Stimulated activated memory B cell treated with anti-CD40 and anti-IgM and Interleukin-4, amounts not matched to agents 10 μg/mL and 1 μg/mL and 100 μg/mL, for 72 hours (primary cell): ENCODE measurements at regions not wholly inside any gene's neighbourhood (a gene's known extent, or its start where the extent isn't known, plus 50 kb on each side); places are given as distances from the start of the nearest gene placed in this dataset.

Source experiments
- ATAC-seq: fragments of 150-1000 bp; cut with Tn5 transposase; 2 replicates; pipeline ENCODE4 v1.10.0; 2021
- H3K27ac Mint-ChIP-seq: one replicate; pipeline ENCODE4 v1.8.0; 2022; ENCODE audit warnings: mild to moderate bottlenecking, mixed read lengths
- H3K27me3 Mint-ChIP-seq: one replicate; pipeline ENCODE4 v1.8.0; 2022; ENCODE audit warnings: mixed read lengths
- H3K36me3 Mint-ChIP-seq: one replicate; pipeline ENCODE4 v1.8.0; 2022; ENCODE audit warnings: mixed read lengths
- H3K4me1 Mint-ChIP-seq: one replicate; pipeline ENCODE4 v1.8.0; 2022; ENCODE audit warnings: mixed read lengths
- H3K4me3 Mint-ChIP-seq: one replicate; pipeline ENCODE4 v1.8.0; 2022; ENCODE audit warnings: mild to moderate bottlenecking, moderate library complexity, mixed read lengths
- H3K9me3 Mint-ChIP-seq: one replicate; pipeline ENCODE4 v1.8.0; 2022; ENCODE audit warnings: mixed read lengths

GRCh38 chr1:227433663-227434341 lies 115.5 kb upstream of the CDC42BPA start:
- no peak overlapping the region for H3K27ac Mint-ChIP-seq
- H3K4me1 Mint-ChIP-seq, result peaks cover 7% of the 10 kb centered on the region
- no peaks in the 10 kb centered on the region for H3K36me3 Mint-ChIP-seq
- no peak overlapping the region for H3K4me3 Mint-ChIP-seq
- no peak for ATAC-seq
- H3K27me3 Mint-ChIP-seq, result peaks cover 65% of the 10 kb centered on the region
- no peaks in the 10 kb centered on the region for H3K9me3 Mint-ChIP-seq

DNA sequence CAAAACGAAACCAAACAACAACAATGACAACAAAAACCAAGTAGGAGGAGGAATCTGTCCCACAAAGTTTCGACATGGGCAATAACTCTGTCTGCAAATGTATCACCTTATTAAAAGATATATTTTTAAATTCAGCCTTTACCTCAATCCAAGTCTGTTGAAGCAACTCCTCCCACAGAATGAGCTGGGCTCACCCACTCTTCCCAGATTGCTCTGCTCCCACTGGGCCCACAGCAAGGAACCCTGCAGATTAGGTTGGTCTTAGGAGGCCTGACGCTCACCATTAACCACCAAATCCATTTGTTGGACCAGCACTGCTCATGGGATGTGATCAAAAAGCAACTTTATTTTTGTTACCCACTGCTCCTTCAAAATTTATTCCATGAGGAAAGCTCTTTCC lies 114.7 kb upstream of the CDC42BPA start:
- Mint-ChIP-seq H3K9me3 (no peaks in the 10 kb centered on the region), H3K36me3 (no peaks in the 10 kb centered on the region), H3K4me1 (peaks cover 7% of the 10 kb centered on the region), H3K4me3 (no peak overlapping the region), H3K27me3 (peaks cover 58% of the 10 kb centered on the region), H3K27ac (no peak overlapping the region)
- ATAC-seq, result no peak

- Mint-ChIP-seq H3K9me3 (no peaks in the 10 kb centered on the region), H3K27me3 (peaks cover 51% of the 10 kb centered on the region), H3K27ac (no peak overlapping the region), H3K4me1 (peaks cover 4% of the 10 kb centered on the region), H3K36me3 (no peaks in the 10 kb centered on the region), H3K4me3 (no peak overlapping the region)
- no peak for ATAC-seq
These were observed 113.9 kb upstream of the CDC42BPA start for GRCh38 chr1:227432181-227432535.

DNA sequence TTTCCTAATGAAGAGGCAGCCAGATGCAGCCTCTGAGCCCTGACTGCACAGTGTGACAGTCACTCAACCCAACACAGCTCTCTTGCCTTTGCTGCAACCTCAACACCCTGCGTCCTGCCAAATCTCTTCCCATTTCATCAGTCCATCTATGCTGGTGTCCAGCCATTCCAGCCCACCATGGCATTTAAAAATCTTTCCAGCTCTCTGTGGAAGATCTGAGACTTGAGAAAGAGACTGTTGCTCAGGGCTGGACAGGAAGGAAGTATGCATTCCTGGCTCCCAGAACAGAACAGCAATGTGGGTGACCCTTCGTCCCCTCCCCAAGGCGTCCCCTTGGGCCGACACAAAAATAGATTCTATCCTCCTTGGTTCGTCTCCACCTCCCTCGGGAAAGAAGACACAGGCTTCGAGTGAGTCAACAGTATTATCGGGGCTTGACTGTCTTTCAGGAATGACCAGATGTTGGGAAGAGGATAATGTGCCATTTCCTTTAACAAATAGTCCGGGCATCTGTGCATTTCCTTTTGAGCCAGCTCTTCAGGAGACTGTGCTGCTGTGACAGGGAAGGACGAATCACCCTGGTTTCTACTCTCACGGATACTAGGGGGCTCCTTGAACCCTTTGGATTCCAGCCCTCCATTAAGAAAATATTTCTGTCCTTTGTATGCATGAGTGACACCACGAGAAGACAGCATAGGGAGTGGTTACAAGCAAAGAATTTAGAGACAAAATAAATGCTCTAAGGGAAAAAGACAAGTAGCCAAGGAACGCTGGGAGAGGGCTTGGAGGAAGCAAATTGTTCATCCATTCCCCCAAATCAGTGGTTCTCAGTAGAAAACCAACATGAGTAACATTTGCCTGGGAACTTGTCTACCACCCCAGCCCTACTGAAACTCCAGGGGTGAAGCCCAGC lies 111.4 kb upstream of the CDC42BPA start:
- no peaks in the 10 kb centered on the region for H3K36me3 Mint-ChIP-seq
- no peaks in the 10 kb centered on the region for H3K4me1 Mint-ChIP-seq
- H3K9me3 Mint-ChIP-seq, result no peaks in the 10 kb centered on the region
- no peak overlapping the region for H3K27ac Mint-ChIP-seq
- peaks cover 28% of the 10 kb centered on the region for H3K27me3 Mint-ChIP-seq
- H3K4me3 Mint-ChIP-seq, result no peak overlapping the region
- no peak for ATAC-seq

GRCh38 chr1:227428803-227429202 lies 110.5 kb upstream of the CDC42BPA start:
- ATAC-seq, result no peak
- Mint-ChIP-seq H3K4me3 (no peak overlapping the region), H3K27ac (no peak overlapping the region), H3K27me3 (peaks cover 28% of the 10 kb centered on the region), H3K36me3 (no peaks in the 10 kb centered on the region), H3K4me1 (no peaks in the 10 kb centered on the region), H3K9me3 (no peaks in the 10 kb centered on the region)

DNA sequence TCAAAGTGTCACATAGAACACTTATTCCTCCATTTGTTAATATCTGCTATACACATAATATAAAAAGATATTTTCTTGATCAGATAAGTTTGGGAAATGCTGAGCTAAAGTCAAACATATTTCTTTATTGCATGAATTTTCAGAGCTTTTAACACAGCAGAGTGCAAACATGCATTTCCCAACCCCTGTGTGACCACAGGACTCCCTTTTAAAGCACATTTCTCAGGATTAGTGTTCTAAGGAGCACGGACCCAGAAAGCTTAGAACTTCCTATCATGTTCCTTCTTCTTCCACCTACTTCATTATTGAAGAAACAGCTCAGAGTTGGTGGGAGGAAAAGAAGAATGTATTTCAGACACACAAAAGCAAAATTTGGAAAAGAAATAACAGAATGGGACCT lies 109.1 kb upstream of the CDC42BPA start:
- H3K36me3 Mint-ChIP-seq, result no peaks in the 10 kb centered on the region
- no peaks in the 10 kb centered on the region for H3K9me3 Mint-ChIP-seq

GRCh38 chr1:227424953-227425352 lies 106.7 kb upstream of the CDC42BPA start:
- Mint-ChIP-seq H3K4me3 (no peak overlapping the region), H3K27ac (no peak overlapping the region), H3K27me3 (peaks cover 20% of the 10 kb centered on the region), H3K9me3 (no peaks in the 10 kb centered on the region), H3K36me3 (no peaks in the 10 kb centered on the region), H3K4me1 (no peaks in the 10 kb centered on the region)
- ATAC-seq, result no peak

More for the DNA sequence above, 109.1 kb upstream of the CDC42BPA start:
- Mint-ChIP-seq H3K4me1 (no peaks in the 10 kb centered on the region), H3K27me3 (peaks cover 20% of the 10 kb centered on the region), H3K4me3 (no peak overlapping the region), H3K27ac (no peak overlapping the region)
- no peak for ATAC-seq

DNA sequence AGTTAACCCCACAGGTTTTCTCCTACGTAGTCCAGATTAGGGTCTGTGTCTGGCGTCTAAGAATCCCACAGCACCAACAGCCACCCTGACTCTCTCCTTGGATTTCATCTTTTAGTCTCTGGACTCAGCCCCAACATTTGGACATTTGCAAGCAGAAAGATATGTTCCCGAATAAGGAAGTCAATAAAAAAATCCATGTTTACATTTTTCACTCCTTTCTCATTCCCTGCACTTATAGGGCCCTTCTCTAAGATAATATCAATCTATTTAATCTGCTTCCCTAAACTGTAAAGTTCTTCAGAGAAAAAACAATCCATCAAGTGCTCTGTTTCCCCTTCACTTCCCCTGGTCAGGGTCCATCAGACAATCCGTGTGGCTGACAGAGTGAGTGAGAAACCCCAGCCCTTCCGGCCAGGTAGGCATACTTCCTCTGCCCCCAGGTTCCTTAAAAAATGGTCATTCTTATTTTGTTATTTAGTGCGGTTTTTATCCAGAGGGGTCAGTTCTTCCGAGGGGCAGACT lies 105.9 kb upstream of the CDC42BPA start:
- H3K4me3 Mint-ChIP-seq, result no peak overlapping the region
- H3K36me3 Mint-ChIP-seq, result no peaks in the 10 kb centered on the region
- no peaks in the 10 kb centered on the region for H3K9me3 Mint-ChIP-seq
- no peaks in the 10 kb centered on the region for H3K4me1 Mint-ChIP-seq
- no peak overlapping the region for H3K27ac Mint-ChIP-seq
- H3K27me3 Mint-ChIP-seq, result peaks cover 15% of the 10 kb centered on the region
- ATAC-seq, result no peak

DNA sequence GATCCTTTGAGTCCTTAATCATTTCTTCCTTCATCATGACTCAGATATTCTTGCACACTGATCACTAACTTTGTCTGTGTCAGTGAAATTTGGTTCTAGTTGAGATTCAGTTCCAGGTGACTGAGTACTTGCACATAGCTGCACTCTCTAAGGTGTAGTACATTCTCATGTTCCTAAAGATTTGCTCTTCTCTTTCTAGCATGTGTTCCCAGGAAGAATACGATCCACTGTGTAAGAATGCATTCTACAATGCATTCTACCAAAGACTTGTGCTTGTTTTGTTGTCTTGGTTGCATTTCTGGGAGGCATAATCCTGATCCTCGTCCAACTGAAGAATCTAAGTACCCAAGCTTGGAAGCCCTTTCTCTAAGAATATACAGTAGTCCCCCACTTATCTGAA lies 104.3 kb upstream of the CDC42BPA start:
- Mint-ChIP-seq H3K4me3 (no peak overlapping the region), H3K27me3 (peaks cover 10% of the 10 kb centered on the region), H3K4me1 (no peaks in the 10 kb centered on the region), H3K9me3 (no peaks in the 10 kb centered on the region), H3K27ac (no peak overlapping the region), H3K36me3 (no peaks in the 10 kb centered on the region)
- ATAC-seq, result no peak

- no peaks in the 10 kb centered on the region for H3K9me3 Mint-ChIP-seq
- H3K4me3 Mint-ChIP-seq, result no peak overlapping the region
- no peak for ATAC-seq
- no peaks in the 10 kb centered on the region for H3K36me3 Mint-ChIP-seq
- peaks cover 3% of the 10 kb centered on the region for H3K4me1 Mint-ChIP-seq
- H3K27ac Mint-ChIP-seq, result no peak overlapping the region
- peaks cover 10% of the 10 kb centered on the region for H3K27me3 Mint-ChIP-seq
These were observed 101.9 kb upstream of the CDC42BPA start for GRCh38 chr1:227420147-227420546.

DNA sequence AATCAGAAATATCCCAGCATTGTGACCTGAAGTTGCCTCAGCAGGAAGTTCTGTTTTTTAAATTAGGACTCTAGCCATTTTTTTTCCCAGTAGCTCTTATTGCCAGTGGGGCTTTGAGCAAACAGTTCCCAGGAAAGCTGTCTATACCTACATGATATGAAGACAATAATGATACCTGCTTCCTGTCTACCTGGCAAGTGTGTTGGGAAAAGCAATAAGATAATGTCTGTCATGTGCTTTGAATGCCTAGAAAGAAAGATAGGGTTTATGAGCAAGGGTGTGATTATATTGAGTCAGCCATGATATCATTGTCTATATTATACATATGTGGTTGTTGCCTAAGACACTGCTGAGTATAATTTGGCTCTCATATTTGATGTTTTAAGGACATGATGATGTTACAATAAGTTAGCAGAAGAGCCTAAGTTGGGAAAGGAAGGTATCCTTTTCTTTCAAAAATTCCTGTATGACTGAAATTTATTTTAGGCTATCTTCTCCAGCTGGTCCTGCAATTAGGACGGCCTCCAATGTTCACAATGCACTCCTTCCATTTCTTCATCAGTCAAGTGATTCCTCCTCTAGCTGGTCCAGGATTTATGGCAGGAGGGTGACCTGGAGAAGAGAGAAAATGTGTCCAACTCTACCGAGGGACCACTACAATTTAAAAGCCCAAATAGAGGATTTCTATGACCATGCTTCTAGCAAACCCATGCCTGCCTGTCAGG lies 99.6 kb upstream of the CDC42BPA start:
- H3K4me1 Mint-ChIP-seq, result peaks cover 6% of the 10 kb centered on the region
- no peak overlapping the region for H3K27ac Mint-ChIP-seq
- ATAC-seq, result no peak
- H3K9me3 Mint-ChIP-seq, result no peaks in the 10 kb centered on the region
- H3K4me3 Mint-ChIP-seq, result no peak overlapping the region
- no peaks in the 10 kb centered on the region for H3K36me3 Mint-ChIP-seq
- H3K27me3 Mint-ChIP-seq, result no peaks in the 10 kb centered on the region

- no peaks in the 10 kb centered on the region for H3K9me3 Mint-ChIP-seq
- ATAC-seq, result no peak
- no peak overlapping the region for H3K4me3 Mint-ChIP-seq
- H3K27ac Mint-ChIP-seq, result no peak overlapping the region
- no peaks in the 10 kb centered on the region for H3K36me3 Mint-ChIP-seq
- peaks cover 6% of the 10 kb centered on the region for H3K4me1 Mint-ChIP-seq
- H3K27me3 Mint-ChIP-seq, result peaks cover 8% of the 10 kb centered on the region
These were observed 98.0 kb upstream of the CDC42BPA start for GRCh38 chr1:227416156-227416830.

DNA sequence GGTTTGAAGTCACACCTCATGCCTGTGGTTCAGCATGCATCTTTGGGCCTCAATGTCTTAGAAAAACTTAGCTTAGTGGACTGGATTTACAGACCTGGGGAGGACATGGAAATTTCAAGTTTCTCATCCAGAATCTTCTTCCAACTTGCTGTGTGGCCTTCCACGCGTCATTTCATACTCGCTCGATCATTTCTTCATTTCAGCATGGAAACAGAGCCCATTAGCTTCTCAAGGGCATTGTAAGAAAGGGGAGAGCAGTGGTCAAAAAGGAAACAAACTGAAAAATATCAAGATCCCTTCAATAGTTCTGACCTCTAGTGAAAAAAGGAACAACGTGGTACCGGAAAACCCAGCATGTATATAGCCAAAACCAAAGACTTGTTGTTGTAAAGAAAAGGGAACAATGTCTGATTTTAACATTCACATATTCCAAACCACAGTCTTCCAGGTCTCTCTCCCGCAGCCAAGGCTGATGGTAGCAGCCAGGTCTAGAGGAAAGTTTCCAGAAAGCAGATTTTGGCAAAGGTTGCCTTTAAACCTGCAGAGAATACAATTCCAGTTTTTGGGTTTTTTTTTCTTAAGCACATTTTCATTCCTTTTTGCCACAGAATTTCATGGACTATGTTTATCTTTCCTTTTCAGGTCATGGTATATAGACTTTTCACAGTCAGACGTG lies 97.0 kb upstream of the CDC42BPA start:
- Mint-ChIP-seq H3K4me3 (no peak overlapping the region), H3K27me3 (peaks cover 19% of the 10 kb centered on the region), H3K27ac (no peak overlapping the region), H3K36me3 (no peaks in the 10 kb centered on the region), H3K4me1 (peaks cover 6% of the 10 kb centered on the region), H3K9me3 (no peaks in the 10 kb centered on the region)
- ATAC-seq, result no peak

- Mint-ChIP-seq H3K4me1 (peaks cover 6% of the 10 kb centered on the region), H3K9me3 (peaks cover 3% of the 10 kb centered on the region), H3K4me3 (no peak overlapping the region), H3K36me3 (no peaks in the 10 kb centered on the region), H3K27me3 (peaks cover 19% of the 10 kb centered on the region), H3K27ac (no peak overlapping the region)
- no peak for ATAC-seq
These were observed 92.8 kb upstream of the CDC42BPA start for GRCh38 chr1:227411066-227411465.
